Loucy (cell line): ENCODE measurements at regions not wholly inside any gene's neighbourhood (a gene's known extent, or its start where the extent isn't known, plus 50 kb on each side); places are given as distances from the start of the nearest gene placed in this dataset.

Experiments
- H2AFZ ChIP-seq: fragments of 200-600 bp; sonication (generic); 2 replicates; pipeline ENCODE4 v1.6.0; 2016; ENCODE audit warnings: antibody characterized with exemption, mild to moderate bottlenecking, low read length, moderate library complexity
- H3F3A ChIP-seq: fragments of 200-600 bp; 2 replicates; pipeline ENCODE4 v1.6.0; 2016; ENCODE audit warnings: antibody characterized with exemption, low read depth, mild to moderate bottlenecking
- H3K27me3 ChIP-seq: fragments of 200-600 bp; sonication (generic); 2 replicates; pipeline ENCODE4 v1.6.1; 2014; ENCODE audit warnings: low read length, mild to moderate bottlenecking; ENCODE audit not compliant: insufficient read depth, poor library complexity, severe bottlenecking
- H3K36me3 ChIP-seq: fragments of 200-600 bp; sonication (generic); 2 replicates; pipeline ENCODE4 v1.6.1; 2016; ENCODE audit warnings: low read length; ENCODE audit not compliant: insufficient read depth
- H3K4me1 ChIP-seq: fragments of 200-600 bp; sonication (generic); 2 replicates; pipeline ENCODE4 v1.5.1; 2014; ENCODE audit warnings: low read length, mild to moderate bottlenecking; ENCODE audit not compliant: insufficient read depth, poor library complexity, severe bottlenecking
- H3K4me2 ChIP-seq: fragments of 200-600 bp; sonication (generic); 2 replicates; pipeline ENCODE4 v1.6.0; 2014; ENCODE audit warnings: antibody characterized with exemption, low read length, low read depth, mild to moderate bottlenecking; ENCODE audit not compliant: poor library complexity, severe bottlenecking
- H3K4me3 ChIP-seq: fragments of 200-600 bp; sonication (generic); 2 replicates; pipeline ENCODE4 v1.5.1; 2014; ENCODE audit warnings: low read length, mild to moderate bottlenecking, mixed read lengths; ENCODE audit not compliant: poor library complexity, severe bottlenecking
- H3K79me2 ChIP-seq: fragments of 200-600 bp; sonication (generic); 2 replicates; pipeline ENCODE4 v1.6.1; 2014; ENCODE audit warnings: low read length; ENCODE audit not compliant: insufficient read depth
- H3K9ac ChIP-seq: fragments of 200-600 bp; sonication (generic); 2 replicates; pipeline ENCODE4 v1.6.0; 2014; ENCODE audit warnings: mild to moderate bottlenecking, low read depth, low read length, moderate library complexity; ENCODE audit not compliant: poor library complexity, severe bottlenecking
- H3K9me2 ChIP-seq: fragments of 200-600 bp; sonication (generic); replicated peaks from 2 replicates; pipeline ENCODE4 v1.6.1; 2016; ENCODE audit warnings: low read depth, low read length, mixed read lengths
- H3K9me3 ChIP-seq: fragments of 200-600 bp; sonication (generic); 2 replicates; pipeline ENCODE4 v1.6.1; 2014; ENCODE audit warnings: mild to moderate bottlenecking, antibody characterized with exemption, low read length, low read depth; ENCODE audit not compliant: insufficient read depth
- H4K20me1 ChIP-seq: fragments of 200-600 bp; sonication (generic); 2 replicates; pipeline ENCODE4 v1.6.0; 2014; ENCODE audit warnings: antibody characterized with exemption, low read length, mild to moderate bottlenecking; ENCODE audit not compliant: insufficient read depth, poor library complexity, severe bottlenecking
- EZH2phosphoT487 ChIP-seq: fragments of 200-600 bp; IDR thresholded peaks from 2 replicates; pipeline ENCODE4 v1.6.1; 2018; ENCODE audit warnings: antibody characterized with exemption, mild to moderate bottlenecking, moderate library complexity, borderline replicate concordance
- TF ChIP-seq, protein P1 (sequence below): fragments of 200-600 bp; sonication (generic); conservative IDR thresholded peaks from 2 replicates; pipeline ENCODE4 v1.5.1; 2014; ENCODE audit warnings: mild to moderate bottlenecking, antibody characterized with exemption, low read length

DNA sequence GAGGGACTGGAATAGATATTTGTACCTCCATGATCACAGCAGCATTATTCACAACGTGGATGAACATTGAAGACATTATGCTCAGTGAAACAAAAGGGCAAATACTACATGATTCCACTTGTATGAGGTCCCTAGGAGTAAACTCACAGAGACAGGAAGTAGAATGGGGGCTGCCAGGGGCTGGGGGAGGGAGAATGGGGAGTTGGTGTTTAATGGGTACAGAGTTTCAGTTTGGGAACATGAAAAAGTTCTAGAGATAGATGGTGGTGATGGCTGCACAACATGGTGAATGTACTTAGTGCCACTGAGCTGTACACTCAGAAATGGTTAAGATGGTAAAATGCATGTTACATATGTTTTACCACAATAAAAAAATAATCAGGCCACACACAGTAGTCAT is 164.3 kb upstream of the RREB1 start:
- no peaks in the 10 kb centered on the region for H3F3A ChIP-seq
- no peaks in the 10 kb centered on the region for H3K9me2 ChIP-seq
- no peaks in the 10 kb centered on the region for H3K36me3 ChIP-seq
- no peaks in the 10 kb centered on the region for H3K9me3 ChIP-seq
- peak overlapping the region; percentile 88; the same call in 1 of the 2 replicates for H2AFZ ChIP-seq
- H3K4me2 ChIP-seq, result no peak overlapping the region
- no peak overlapping the region for H3K9ac ChIP-seq
- no peaks in the 10 kb centered on the region for H3K27me3 ChIP-seq
- no peaks in the 10 kb centered on the region for H3K4me1 ChIP-seq
- no peak for TF ChIP-seq EZH2phosphoT487
- TF ChIP-seq, protein P1, sequence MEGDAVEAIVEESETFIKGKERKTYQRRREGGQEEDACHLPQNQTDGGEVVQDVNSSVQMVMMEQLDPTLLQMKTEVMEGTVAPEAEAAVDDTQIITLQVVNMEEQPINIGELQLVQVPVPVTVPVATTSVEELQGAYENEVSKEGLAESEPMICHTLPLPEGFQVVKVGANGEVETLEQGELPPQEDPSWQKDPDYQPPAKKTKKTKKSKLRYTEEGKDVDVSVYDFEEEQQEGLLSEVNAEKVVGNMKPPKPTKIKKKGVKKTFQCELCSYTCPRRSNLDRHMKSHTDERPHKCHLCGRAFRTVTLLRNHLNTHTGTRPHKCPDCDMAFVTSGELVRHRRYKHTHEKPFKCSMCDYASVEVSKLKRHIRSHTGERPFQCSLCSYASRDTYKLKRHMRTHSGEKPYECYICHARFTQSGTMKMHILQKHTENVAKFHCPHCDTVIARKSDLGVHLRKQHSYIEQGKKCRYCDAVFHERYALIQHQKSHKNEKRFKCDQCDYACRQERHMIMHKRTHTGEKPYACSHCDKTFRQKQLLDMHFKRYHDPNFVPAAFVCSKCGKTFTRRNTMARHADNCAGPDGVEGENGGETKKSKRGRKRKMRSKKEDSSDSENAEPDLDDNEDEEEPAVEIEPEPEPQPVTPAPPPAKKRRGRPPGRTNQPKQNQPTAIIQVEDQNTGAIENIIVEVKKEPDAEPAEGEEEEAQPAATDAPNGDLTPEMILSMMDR, result no peak
- no peak overlapping the region for H3K4me3 ChIP-seq
- no peaks in the 10 kb centered on the region for H4K20me1 ChIP-seq
- H3K79me2 ChIP-seq, result no peaks in the 10 kb centered on the region

DNA sequence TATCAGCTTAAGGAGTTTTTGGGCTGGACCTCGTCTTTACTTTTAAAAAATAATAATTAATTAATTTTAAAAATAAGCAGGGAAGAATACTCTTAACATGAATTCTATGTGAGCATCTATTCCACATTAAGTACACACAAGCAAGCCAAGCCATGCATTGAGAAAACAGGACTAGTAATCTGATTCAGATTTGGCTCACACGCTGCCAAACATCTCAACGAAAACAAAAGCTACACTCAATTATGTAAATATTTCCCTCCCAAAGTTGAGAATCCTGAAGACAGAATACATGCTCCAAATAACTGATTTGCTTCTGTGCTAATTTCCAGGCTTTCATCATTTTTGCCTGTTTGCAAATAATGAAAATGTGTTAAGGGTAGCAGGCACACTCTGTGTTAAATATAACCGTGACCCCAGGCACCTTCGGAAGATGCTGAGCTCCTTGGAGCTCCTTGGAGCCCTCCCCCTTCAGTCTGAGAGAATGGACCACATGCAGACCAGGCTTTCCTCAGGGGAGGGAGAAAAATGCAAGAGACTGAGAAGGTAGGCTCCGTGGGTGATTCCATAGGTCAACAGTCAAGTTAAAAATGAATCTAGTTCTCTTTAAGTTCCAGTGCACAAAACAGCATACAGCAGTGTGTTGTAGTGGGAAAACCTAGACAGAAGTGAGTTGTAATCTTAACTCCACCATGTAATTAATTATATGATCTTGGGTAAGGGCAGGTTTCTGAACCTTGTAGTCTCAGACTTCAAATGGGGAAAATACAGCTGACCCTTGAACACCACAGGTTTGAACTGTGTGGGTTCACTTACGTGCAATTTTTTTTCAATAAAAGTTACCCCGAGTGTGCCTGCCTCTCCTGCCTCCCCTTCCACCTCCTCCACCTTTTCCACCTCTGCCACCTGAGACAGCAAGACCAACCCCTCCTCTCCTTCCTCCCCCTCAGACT is 161.3 kb upstream of the RREB1 start:
- no peaks in the 10 kb centered on the region for H3K9me2 ChIP-seq

DNA sequence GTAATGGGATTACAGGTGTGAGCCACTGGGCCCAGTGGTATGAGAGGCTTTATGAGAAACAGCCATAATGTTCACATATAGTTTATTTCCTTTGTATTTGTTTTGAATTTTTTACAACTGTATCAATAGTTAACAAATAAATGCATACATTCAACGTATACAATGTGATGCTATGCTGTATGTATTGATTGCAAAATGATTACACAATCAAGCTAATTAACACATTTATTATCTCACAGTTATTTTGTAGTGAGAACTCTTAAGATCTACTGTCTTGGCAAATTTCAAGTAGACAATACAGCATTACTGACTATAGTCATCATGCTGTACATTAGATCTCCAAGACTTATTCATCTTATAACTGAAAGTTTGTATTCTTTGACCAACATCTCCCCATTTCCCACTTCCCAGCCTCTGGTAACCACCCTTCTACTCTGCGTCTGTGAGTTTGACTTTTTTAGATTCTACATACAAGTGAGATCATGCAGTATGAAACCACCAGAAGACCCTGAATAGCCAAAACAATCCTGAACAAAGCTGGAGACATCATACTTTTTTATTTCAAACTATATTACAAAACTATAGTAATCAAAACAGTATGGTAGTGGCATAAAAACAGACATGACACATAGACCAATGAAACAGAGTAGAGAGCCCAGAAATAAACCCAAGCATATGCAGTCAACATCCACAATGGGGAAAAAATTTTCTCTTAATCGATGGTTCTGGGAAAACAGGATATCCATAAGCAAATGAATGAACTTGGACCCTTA is 157.2 kb upstream of the RREB1 start:
- Histone ChIP-seq H3K9me2 (no peaks in the 10 kb centered on the region), H3K4me2 (no peak overlapping the region), H3K4me3 (no peak overlapping the region), H3K36me3 (no peaks in the 10 kb centered on the region), H3K9me3 (peaks cover 7% of the 10 kb centered on the region), H3K27me3 (no peaks in the 10 kb centered on the region), H3K79me2 (no peaks in the 10 kb centered on the region), H4K20me1 (no peaks in the 10 kb centered on the region), H3K9ac (no peak overlapping the region), H2AFZ (no peak overlapping the region), H3K4me1 (no peaks in the 10 kb centered on the region), H3F3A (no peaks in the 10 kb centered on the region)
- no peak for TF ChIP-seq EZH2phosphoT487
- TF ChIP-seq, protein P1, result no peak

More for the DNA sequence above, 161.3 kb upstream of the RREB1 start:
- Histone ChIP-seq H3K27me3 (no peaks in the 10 kb centered on the region), H2AFZ (no peak overlapping the region), H4K20me1 (no peaks in the 10 kb centered on the region), H3K79me2 (no peaks in the 10 kb centered on the region), H3K4me1 (no peaks in the 10 kb centered on the region), H3K4me2 (no peak overlapping the region), H3K9ac (no peak overlapping the region), H3F3A (no peaks in the 10 kb centered on the region), H3K4me3 (no peak overlapping the region), H3K9me3 (peaks cover 7% of the 10 kb centered on the region), H3K36me3 (no peaks in the 10 kb centered on the region)
- TF ChIP-seq, protein P1, result no peak
- TF ChIP-seq EZH2phosphoT487, result no peak
